HG03342 (cell line): ENCODE measurements at regions not wholly inside any gene's neighbourhood (a gene's known extent, or its start where the extent isn't known, plus 50 kb on each side); places are given as distances from the start of the nearest gene placed in this dataset.

Experiments
- ATAC-seq: cut with Tn5 transposase; IDR thresholded peaks from one replicate; pipeline ENCODE4 v1.9.1; 2021; ENCODE audit warnings: mild to moderate bottlenecking, moderate library complexity; ENCODE audit not compliant: unreplicated experiment

GRCh38 chr18:78725426-78725825, 254.2 kb upstream of the SALL3 start:
- ATAC-seq = no peak

- ATAC-seq = no peak
Observed at GRCh38 chr18:78726326-78727056, 253.1 kb upstream of the SALL3 start.

GRCh38 chr18:78727057-78727739, 252.4 kb upstream of the SALL3 start:
- no peak for ATAC-seq

GRCh38 chr18:78727877-78728783, 251.5 kb upstream of the SALL3 start:
- ATAC-seq = no peak

- no peak for ATAC-seq
Observed at GRCh38 chr18:78728784-78729467, 250.7 kb upstream of the SALL3 start.

GRCh38 chr18:78730546-78730945, 249.1 kb upstream of the SALL3 start:
- ATAC-seq = no peak

- ATAC-seq = no peak
Observed at GRCh38 chr18:78731016-78731397, 248.6 kb upstream of the SALL3 start.

- no peak for ATAC-seq
Observed at GRCh38 chr18:78731398-78732032, 248.1 kb upstream of the SALL3 start.

- ATAC-seq = no peak
Observed at GRCh38 chr18:78732273-78733210, 247.1 kb upstream of the SALL3 start.

GRCh38 chr18:78733762-78734613, 245.6 kb upstream of the SALL3 start:
- no peak for ATAC-seq

- no peak for ATAC-seq
Observed at GRCh38 chr18:78734614-78734945, 245.0 kb upstream of the SALL3 start.

- no peak for ATAC-seq
Observed at GRCh38 chr18:78735131-78736014, 244.2 kb upstream of the SALL3 start.

GRCh38 chr18:78736015-78736690, 243.5 kb upstream of the SALL3 start:
- no peak for ATAC-seq

GRCh38 chr18:78737006-78737915, 242.4 kb upstream of the SALL3 start:
- no peak for ATAC-seq

GRCh38 chr18:78738076-78738690, 241.4 kb upstream of the SALL3 start:
- ATAC-seq = no peak

- no peak for ATAC-seq
Observed at GRCh38 chr18:78739115-78739514, 240.5 kb upstream of the SALL3 start.
